GM12878 (cell line): ENCODE measurements at regions not wholly inside any gene's neighbourhood (a gene's known extent, or its start where the extent isn't known, plus 50 kb on each side); places are given as distances from the start of the nearest gene placed in this dataset.

ENCODE experiments used
- ATAC-seq: fragments of 200-7000 bp; cut with Tn5 transposase; 3 replicates; pipeline ENCODE4 v1.9.1; 2020; ENCODE audit warnings: mild to moderate bottlenecking, moderate library complexity
- BruUV-seq: library from RNA; stranded (reverse); fragments of 400-500 nt; replicated peaks from 2 replicates; lab custom pipeline; 2021; lab: Mats Ljungman, UMichigan
- CTCF ChIA-PET: fragments of 300-600 bp; sonication (Branson Sonifier 250); formaldehyde crosslinking; extraction: SDS; loops from one replicate; lab custom pipeline; 2021; ENCODE audit warnings: inconsistent platforms; lab: Yijun Ruan, JAX
- POLR2A ChIA-PET: fragments of 350-600 bp; formaldehyde crosslinking; extraction: SDS; loops from one replicate; lab custom pipeline; 2021; ENCODE audit warnings: inconsistent platforms; lab: Charles Lee
- RAD21 ChIA-PET: fragments of 300-600 bp; sonication (Branson Sonifier 250); formaldehyde crosslinking; loops from one replicate; lab custom pipeline; 2023; ENCODE audit warnings: antibody characterized with exemption; ENCODE audit not compliant: unreplicated experiment; lab: Charles Lee
- SMC1A ChIA-PET: fragments of 300-600 bp; sonication (Branson Sonifier 250); formaldehyde crosslinking; loops from one replicate; lab custom pipeline; 2023; ENCODE audit not compliant: unreplicated experiment, uncharacterized antibody; lab: Charles Lee
- DNase-seq: peaks from one replicate; pipeline ENCODE4 v3.0.0-alpha.2; 2011; ENCODE audit warnings: low read depth, low spot score
- FAIRE-seq: peaks from 3 replicates; lab custom pipeline; 2011; peaks lifted over from hg19 to GRCh38; lab: Jason Lieb, UNC
- H2AFZ ChIP-seq: 2 replicates; pipeline ENCODE4 v1.6.0; 2011; ENCODE audit warnings: low read depth, low read length, control low read depth; ENCODE audit not compliant: control insufficient read depth
- H3K27ac ChIP-seq: 2 replicates; pipeline ENCODE4 v1.5.1; 2011; ENCODE audit warnings: control low read depth; ENCODE audit not compliant: control insufficient read depth, insufficient read depth
- H3K27me3 ChIP-seq, 2 experiments: replicated peaks in 1 of 2; 2 replicates each; pipeline versions ENCODE4 v1.6.0 to v1.6.1; 2011; ENCODE audit warnings: low read length in 1 of 2; ENCODE audit not compliant: control insufficient read depth in 2 of 2, insufficient read depth in 2 of 2
- H3K36me3 ChIP-seq, 2 experiments: 2 replicates each; pipeline ENCODE4 v1.5.1; 2011; ENCODE audit warnings: low read length in 1 of 2; ENCODE audit not compliant: control insufficient read depth in 2 of 2, insufficient read depth in 2 of 2
- H3K4me1 ChIP-seq: 2 replicates; pipeline ENCODE4 v1.6.1; 2011; ENCODE audit warnings: mild to moderate bottlenecking, low read length, moderate library complexity, mixed read lengths; ENCODE audit not compliant: control insufficient read depth, insufficient read depth
- H3K4me2 ChIP-seq: 2 replicates; pipeline ENCODE4 v1.6.0; 2011; ENCODE audit warnings: control low read depth; ENCODE audit not compliant: control insufficient read depth, insufficient read depth
- H3K4me3 ChIP-seq: fragments of 200-600 bp; sonication (generic); 2 replicates; pipeline ENCODE4 v1.5.1; 2016
- H3K79me2 ChIP-seq: 2 replicates; pipeline ENCODE4 v1.6.0; 2011; ENCODE audit warnings: low read length; ENCODE audit not compliant: control insufficient read depth, insufficient read depth
- H3K9ac ChIP-seq: 2 replicates; pipeline ENCODE4 v1.8.0; 2011; ENCODE audit warnings: low read length, control low read depth, mixed read lengths; ENCODE audit not compliant: control insufficient read depth, insufficient read depth
- H3K9me3 ChIP-seq: replicated peaks from 3 replicates; pipeline ENCODE4 v1.5.1; 2011; ENCODE audit warnings: mild to moderate bottlenecking, low read length; ENCODE audit not compliant: control insufficient read depth, insufficient read depth
- H4K20me1 ChIP-seq: 2 replicates; pipeline ENCODE4 v1.6.0; 2011; ENCODE audit not compliant: control insufficient read depth, insufficient read depth
- CREM ChIP-seq: IDR thresholded peaks from 2 replicates; pipeline ENCODE4 v1.6.1; 2014; ENCODE audit warnings: antibody characterized with exemption, low read depth
- NR2F1 ChIP-seq: fragments of 450-650 bp; conservative IDR thresholded peaks from 2 replicates; pipeline ENCODE4 v1.6.1; 2017; ENCODE audit warnings: mild to moderate bottlenecking
- SKIL ChIP-seq: fragments of 450-650 bp; IDR thresholded peaks from 2 replicates; pipeline ENCODE4 v1.6.1; 2017; ENCODE audit warnings: mild to moderate bottlenecking, low read depth, inconsistent platforms; ENCODE audit not compliant: poor library complexity, severe bottlenecking
- SMC3 ChIP-seq: IDR thresholded peaks from 2 replicates; pipeline ENCODE4 v1.6.1; 2011; ENCODE audit warnings: low read length, improper control_type of control experiment, borderline replicate concordance
- ZSCAN29 ChIP-seq: fragments of 450-650 bp; IDR thresholded peaks from 2 replicates; pipeline ENCODE4 v1.6.1; 2017; ENCODE audit warnings: mild to moderate bottlenecking, moderate library complexity
- WGBS: methylation state at CpG from one replicate; pipeline ENCODE4 v1.1.6; 2016; ENCODE audit warnings: low lambda C conversion rate; ENCODE audit not compliant: insufficient replicate concordance, insufficient coverage; ENCODE audit errors: missing lambda C conversion rate; 5-methylcytosine and 5-hydroxymethylcytosine counted together
- in situ Hi-C: fragments of 300-500 bp; cut with MboI; formaldehyde crosslinking; loops from 9 replicates; pipeline ENCODE4 v1.14.3; 2018; ENCODE audit warnings: mixed read lengths
- intact Hi-C: fragments of 100-400 bp; cut with micrococcal nuclease; formaldehyde crosslinking; loops from one replicate; pipeline ENCODE4 v1.14.2; 2022; ENCODE audit not compliant: unreplicated experiment
- TF ChIP-seq, protein P1 (sequence below): fragments of 450-650 bp; IDR thresholded peaks from 2 replicates; pipeline ENCODE4 v1.6.1; 2017; ENCODE audit warnings: antibody characterized with exemption, mild to moderate bottlenecking, moderate library complexity
- TF ChIP-seq, protein P2 (sequence below): IDR thresholded peaks from 2 replicates; pipeline ENCODE4 v1.6.1; 2012; ENCODE audit warnings: mild to moderate bottlenecking, low read depth, low read length

DNA sequence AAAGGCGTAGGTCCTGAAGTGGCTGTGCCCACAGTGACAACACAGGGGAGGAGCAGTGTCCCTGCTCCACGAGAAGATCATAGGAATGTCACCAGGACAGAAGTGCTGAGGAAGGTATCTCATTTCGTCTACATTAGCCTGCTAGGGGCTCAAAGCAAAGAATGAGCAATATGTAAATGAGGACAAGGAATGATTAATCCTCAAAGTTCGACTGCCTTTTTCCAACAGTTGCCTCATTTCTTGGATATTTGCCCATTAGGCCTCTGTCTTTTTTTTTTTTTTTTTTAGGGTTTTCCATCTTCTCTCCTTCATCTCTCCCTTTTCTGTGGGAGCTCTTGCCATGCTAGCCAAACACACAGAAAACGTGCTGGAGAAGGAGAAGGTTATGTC lies 105.2 kb upstream of the ARHGAP28 start:
- 13% methylated on average over 5 of the region's 5 CpGs for WGBS
- FAIRE-seq = no peak

More for the DNA sequence above, 105.2 kb upstream of the ARHGAP28 start:
- DNase-seq = no peak
- ATAC-seq = no peak
- BruUV-seq = no TSS peak
- H3K9me3 ChIP-seq = no peaks in the 10 kb centered on the region
- no peaks in the 10 kb centered on the region; a peak in 1 of 4 replicates for H3K27me3 ChIP-seq
- RAD21 ChIA-PET = no interaction called here
- H3K4me3 ChIP-seq = no peak overlapping the region
- no peak for TF ChIP-seq SKIL
- TF ChIP-seq CREM = no peak
- TF ChIP-seq, protein P1, sequence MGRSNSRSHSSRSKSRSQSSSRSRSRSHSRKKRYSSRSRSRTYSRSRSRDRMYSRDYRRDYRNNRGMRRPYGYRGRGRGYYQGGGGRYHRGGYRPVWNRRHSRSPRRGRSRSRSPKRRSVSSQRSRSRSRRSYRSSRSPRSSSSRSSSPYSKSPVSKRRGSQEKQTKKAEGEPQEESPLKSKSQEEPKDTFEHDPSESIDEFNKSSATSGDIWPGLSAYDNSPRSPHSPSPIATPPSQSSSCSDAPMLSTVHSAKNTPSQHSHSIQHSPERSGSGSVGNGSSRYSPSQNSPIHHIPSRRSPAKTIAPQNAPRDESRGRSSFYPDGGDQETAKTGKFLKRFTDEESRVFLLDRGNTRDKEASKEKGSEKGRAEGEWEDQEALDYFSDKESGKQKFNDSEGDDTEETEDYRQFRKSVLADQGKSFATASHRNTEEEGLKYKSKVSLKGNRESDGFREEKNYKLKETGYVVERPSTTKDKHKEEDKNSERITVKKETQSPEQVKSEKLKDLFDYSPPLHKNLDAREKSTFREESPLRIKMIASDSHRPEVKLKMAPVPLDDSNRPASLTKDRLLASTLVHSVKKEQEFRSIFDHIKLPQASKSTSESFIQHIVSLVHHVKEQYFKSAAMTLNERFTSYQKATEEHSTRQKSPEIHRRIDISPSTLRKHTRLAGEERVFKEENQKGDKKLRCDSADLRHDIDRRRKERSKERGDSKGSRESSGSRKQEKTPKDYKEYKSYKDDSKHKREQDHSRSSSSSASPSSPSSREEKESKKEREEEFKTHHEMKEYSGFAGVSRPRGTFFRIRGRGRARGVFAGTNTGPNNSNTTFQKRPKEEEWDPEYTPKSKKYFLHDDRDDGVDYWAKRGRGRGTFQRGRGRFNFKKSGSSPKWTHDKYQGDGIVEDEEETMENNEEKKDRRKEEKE = no peak
- no peak for TF ChIP-seq NR2F1
- no peak for TF ChIP-seq ZSCAN29
- TF ChIP-seq SMC3 = no peak
- TF ChIP-seq, protein P2, sequence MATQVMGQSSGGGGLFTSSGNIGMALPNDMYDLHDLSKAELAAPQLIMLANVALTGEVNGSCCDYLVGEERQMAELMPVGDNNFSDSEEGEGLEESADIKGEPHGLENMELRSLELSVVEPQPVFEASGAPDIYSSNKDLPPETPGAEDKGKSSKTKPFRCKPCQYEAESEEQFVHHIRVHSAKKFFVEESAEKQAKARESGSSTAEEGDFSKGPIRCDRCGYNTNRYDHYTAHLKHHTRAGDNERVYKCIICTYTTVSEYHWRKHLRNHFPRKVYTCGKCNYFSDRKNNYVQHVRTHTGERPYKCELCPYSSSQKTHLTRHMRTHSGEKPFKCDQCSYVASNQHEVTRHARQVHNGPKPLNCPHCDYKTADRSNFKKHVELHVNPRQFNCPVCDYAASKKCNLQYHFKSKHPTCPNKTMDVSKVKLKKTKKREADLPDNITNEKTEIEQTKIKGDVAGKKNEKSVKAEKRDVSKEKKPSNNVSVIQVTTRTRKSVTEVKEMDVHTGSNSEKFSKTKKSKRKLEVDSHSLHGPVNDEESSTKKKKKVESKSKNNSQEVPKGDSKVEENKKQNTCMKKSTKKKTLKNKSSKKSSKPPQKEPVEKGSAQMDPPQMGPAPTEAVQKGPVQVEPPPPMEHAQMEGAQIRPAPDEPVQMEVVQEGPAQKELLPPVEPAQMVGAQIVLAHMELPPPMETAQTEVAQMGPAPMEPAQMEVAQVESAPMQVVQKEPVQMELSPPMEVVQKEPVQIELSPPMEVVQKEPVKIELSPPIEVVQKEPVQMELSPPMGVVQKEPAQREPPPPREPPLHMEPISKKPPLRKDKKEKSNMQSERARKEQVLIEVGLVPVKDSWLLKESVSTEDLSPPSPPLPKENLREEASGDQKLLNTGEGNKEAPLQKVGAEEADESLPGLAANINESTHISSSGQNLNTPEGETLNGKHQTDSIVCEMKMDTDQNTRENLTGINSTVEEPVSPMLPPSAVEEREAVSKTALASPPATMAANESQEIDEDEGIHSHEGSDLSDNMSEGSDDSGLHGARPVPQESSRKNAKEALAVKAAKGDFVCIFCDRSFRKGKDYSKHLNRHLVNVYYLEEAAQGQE = no peak
- no peak overlapping the region for H3K9ac ChIP-seq
- H3K4me1 ChIP-seq = no peaks in the 10 kb centered on the region
- POLR2A ChIA-PET = no interaction called here
- no peaks in the 10 kb centered on the region for H3K79me2 ChIP-seq
- no peaks in the 10 kb centered on the region for H4K20me1 ChIP-seq
- no peaks in the 10 kb centered on the region for H3K36me3 ChIP-seq
- H3K4me2 ChIP-seq = no peak overlapping the region
- H3K27ac ChIP-seq = no peak overlapping the region
- no peak overlapping the region for H2AFZ ChIP-seq
- SMC1A ChIA-PET = no interaction called here
- CTCF ChIA-PET = no interaction called here
- in situ Hi-C loops = no loop called here
- intact Hi-C loops = no loop called here
